Fibroblast of pulmonary artery (primary cell): ENCODE measurements at regions not wholly inside any gene's neighbourhood (a gene's known extent, or its start where the extent isn't known, plus 50 kb on each side); places are given as distances from the start of the nearest gene placed in this dataset.
A peak's percentile ranks its signal among the peaks of the same experiment; 100 is the strongest.

Source experiments
- DNase-seq: peaks from one replicate; pipeline ENCODE4 v3.0.0-alpha.2; 2010; ENCODE audit warnings: low read depth
- H3K4me3 ChIP-seq: replicated peaks from 2 replicates; pipeline ENCODE4 v1.5.1; 2011; ENCODE audit warnings: low read depth, mild to moderate bottlenecking, control low read depth, low read length, moderate library complexity
- TF ChIP-seq, protein P1 (sequence below): IDR thresholded peaks from 2 replicates; pipeline ENCODE4 v1.5.1; 2011; ENCODE audit warnings: mild to moderate bottlenecking, control low read depth, low read length, inconsistent platforms; ENCODE audit errors: missing control alignments

DNA sequence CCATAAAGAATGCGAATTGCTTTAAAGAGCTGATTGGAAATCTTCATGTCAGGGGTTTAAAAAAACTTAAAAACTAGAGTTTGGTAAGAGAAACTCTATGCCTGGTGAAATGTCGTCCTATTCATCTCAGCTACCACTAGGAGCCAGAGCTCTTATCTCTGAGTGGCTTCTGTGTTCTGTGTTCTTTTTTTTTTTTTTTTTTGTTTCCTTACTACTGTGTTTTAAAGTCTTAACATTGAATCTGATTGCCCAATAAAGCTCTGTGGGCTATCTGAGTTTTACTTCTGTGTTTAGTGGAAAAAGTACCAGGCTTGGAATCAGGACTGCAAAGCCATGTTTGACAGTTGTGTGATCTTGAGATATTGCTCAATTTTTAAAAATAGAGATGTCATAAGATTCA lies 494.8 kb downstream of the RIT2 start:
- H3K4me3 ChIP-seq, result no peak overlapping the region
- DNase-seq, result peak; percentile 43
- TF ChIP-seq, protein P1, sequence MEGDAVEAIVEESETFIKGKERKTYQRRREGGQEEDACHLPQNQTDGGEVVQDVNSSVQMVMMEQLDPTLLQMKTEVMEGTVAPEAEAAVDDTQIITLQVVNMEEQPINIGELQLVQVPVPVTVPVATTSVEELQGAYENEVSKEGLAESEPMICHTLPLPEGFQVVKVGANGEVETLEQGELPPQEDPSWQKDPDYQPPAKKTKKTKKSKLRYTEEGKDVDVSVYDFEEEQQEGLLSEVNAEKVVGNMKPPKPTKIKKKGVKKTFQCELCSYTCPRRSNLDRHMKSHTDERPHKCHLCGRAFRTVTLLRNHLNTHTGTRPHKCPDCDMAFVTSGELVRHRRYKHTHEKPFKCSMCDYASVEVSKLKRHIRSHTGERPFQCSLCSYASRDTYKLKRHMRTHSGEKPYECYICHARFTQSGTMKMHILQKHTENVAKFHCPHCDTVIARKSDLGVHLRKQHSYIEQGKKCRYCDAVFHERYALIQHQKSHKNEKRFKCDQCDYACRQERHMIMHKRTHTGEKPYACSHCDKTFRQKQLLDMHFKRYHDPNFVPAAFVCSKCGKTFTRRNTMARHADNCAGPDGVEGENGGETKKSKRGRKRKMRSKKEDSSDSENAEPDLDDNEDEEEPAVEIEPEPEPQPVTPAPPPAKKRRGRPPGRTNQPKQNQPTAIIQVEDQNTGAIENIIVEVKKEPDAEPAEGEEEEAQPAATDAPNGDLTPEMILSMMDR, result peak; percentile 13

DNA sequence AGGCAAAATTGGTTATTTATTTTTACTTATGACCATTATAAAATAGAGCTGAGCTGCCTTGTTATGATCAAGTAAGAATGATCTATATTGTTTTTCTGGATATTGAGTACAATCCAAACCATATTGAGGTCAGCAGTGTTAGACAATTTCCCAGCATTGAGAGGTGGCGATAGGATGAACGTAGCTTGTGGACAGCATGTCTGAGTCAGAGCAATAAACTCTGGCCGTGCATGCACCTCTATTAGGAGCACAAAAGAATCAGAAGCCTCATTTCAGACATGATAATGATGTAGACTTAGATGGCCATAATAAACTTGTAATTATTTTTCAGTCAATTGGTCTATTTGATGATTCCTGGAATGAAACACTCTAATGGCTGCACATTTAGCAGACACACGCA lies 491.6 kb downstream of the RIT2 start:
- TF ChIP-seq, protein P1, result no peak
- H3K4me3 ChIP-seq, result no peak overlapping the region
- no peak for DNase-seq

DNA sequence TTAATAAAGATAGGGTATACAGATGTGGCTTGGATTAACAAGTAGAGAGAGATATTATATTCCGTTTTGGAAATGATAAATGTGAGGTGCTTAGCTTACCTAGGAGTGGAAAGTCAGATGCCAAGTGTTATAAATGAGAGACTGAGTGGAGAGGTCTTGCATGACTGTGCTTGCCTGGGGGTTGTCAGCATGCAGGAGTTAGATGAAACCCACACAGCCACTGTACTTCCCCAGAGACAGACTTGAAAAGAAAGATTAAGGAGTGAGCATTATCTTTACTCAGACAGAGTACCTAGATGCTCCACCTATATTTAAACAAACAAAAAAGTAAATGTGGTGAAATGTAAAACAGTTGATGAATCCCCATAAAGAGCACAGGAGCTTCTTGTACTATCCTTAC lies 482.7 kb downstream of the RIT2 start:
- TF ChIP-seq, protein P1, result no peak

DNA sequence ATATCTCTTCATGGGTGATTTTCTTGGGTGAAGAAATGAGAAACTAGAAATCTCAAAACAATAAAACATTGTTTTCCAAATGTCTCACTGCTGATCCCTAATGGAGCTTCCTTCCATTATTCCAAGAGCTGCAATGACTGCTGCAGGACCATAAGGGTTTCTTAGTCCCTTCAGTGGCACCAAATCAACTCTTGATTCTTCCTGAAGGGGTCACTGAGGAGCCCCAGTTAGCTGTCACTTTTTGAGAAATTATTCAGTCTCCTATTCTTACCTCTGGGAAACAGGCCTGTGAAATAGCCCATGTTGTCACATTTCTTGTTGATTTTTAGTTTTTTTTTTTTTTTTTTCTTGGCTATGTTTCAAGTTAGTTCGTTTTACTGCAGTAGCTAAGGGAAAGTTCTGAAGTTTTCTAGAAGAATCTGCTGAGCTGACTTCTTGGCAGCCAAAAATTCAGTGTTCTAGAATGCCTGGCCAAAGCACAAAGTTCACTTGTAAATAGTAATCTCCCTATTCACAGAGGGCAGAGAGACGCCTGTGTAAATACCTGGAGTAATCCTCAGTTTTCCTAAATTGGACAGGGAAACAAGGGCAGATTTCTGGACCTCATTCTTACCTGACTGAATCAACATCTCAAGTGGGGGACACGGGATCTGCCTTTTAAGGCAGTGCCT lies 480.0 kb downstream of the RIT2 start:
- TF ChIP-seq, protein P1, result peak; percentile 9
- no peak overlapping the region for H3K4me3 ChIP-seq
- DNase-seq, result peak; percentile 6

More for the DNA sequence above, 482.7 kb downstream of the RIT2 start:
- DNase-seq, result no peak
- H3K4me3 ChIP-seq, result no peak overlapping the region

DNA sequence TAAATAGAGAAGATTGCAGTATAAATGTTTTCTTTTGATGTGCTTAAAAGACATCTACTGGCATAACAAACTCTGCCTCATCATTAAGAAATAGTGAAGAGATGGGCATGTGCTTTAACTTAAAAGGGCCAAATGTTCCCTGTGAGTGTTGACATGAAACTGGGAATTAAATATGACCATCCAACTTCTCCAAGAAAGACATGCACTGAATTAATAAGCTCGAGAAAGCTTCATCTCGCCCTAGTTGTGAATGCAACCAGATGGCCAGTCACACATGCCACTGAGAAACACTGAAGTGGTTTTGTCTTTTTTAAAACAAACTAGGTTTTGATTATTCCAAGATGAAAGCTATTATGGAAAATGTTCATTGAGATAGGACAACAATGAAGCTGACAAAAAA lies 479.2 kb downstream of the RIT2 start:
- DNase-seq, result no peak
- TF ChIP-seq, protein P1, result no peak
- no peak overlapping the region for H3K4me3 ChIP-seq

DNA sequence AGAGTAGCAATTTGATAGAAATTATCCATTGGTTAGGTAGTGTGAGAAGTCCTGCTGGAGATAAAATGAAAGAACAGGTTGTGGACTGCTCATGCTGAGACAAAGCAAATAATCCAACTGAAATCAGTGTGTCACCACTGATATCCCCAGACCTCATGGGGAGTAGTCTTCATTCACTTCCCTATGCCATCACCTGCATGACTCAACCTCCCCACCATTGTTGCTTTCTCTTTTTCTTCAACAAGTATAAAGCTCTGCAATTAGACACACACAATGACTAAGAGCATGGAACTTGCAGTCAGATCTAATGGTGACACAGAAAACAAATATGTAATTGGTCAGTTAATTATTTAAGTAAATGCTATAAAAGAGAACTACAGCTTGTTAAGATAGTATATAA lies 475.3 kb downstream of the RIT2 start:
- no peak for DNase-seq
- no peak overlapping the region for H3K4me3 ChIP-seq
- TF ChIP-seq, protein P1, result no peak

DNA sequence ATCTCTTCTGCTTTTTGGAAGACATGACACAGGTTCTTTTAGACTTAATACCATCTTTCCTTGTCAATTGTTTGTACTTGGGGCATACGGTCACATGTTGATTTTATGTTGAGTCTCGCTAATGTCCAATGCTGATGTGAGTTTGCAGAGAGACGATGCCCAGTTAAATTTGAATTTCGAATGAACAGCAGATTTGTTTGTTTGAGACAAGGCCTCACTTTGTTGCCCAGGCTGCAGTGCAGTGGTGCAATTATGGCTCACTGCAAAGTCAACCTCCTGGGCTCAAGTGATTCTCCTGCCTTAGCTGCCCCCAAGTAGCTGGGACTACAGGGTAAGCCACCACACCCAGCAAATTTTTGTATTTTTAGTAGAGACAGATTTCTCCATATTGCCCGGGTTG lies 473.5 kb downstream of the RIT2 start:
- TF ChIP-seq, protein P1, result no peak
- no peak overlapping the region for H3K4me3 ChIP-seq
- no peak for DNase-seq
